Liver (tissue), 3 donors: ENCODE measurements at regions not wholly inside any gene's neighbourhood (a gene's known extent, or its start where the extent isn't known, plus 50 kb on each side); places are given as distances from the start of the nearest gene placed in this dataset.

Source experiments
- FOXA1 ChIP-seq: IDR thresholded peaks from 2 replicates; pipeline ENCODE4 v1.6.1; 2016; ENCODE audit warnings: antibody characterized with exemption
- FOXA2 ChIP-seq: IDR thresholded peaks from 2 replicates; pipeline ENCODE4 v1.6.1; 2016; ENCODE audit warnings: antibody characterized with exemption
- GABPA ChIP-seq, 2 donors: IDR thresholded peaks in 1 of 2; conservative IDR thresholded peaks in 1 of 2; 2 replicates each; pipeline ENCODE4 v1.6.1; 2016; ENCODE audit warnings: antibody characterized with exemption in 2 of 2, mild to moderate bottlenecking in 1 of 2, moderate library complexity in 1 of 2
- JUND ChIP-seq, 2 donors: IDR thresholded peaks; 2 replicates each; pipeline ENCODE4 v1.6.1; 2016; ENCODE audit warnings: antibody characterized with exemption in 2 of 2
- RAD21 ChIP-seq, 2 donors: IDR thresholded peaks; 2 replicates each; pipeline ENCODE4 v1.6.1; 2016; ENCODE audit warnings: antibody characterized with exemption in 2 of 2, mild to moderate bottlenecking in 2 of 2
- RXRA ChIP-seq, 2 donors: IDR thresholded peaks; 2 replicates each; pipeline ENCODE4 v1.6.1; 2017 to 2018; ENCODE audit warnings: antibody characterized with exemption in 2 of 2, mild to moderate bottlenecking in 1 of 2
- SP1 ChIP-seq: IDR thresholded peaks from 2 replicates; pipeline ENCODE4 v1.6.1; 2018; ENCODE audit warnings: antibody characterized with exemption, mild to moderate bottlenecking
- TAF1 ChIP-seq: conservative IDR thresholded peaks from 2 replicates; pipeline ENCODE4 v1.6.1; 2016; ENCODE audit warnings: antibody characterized with exemption, mild to moderate bottlenecking
- YY1 ChIP-seq: IDR thresholded peaks from 2 replicates; pipeline ENCODE4 v1.6.1; 2016; ENCODE audit warnings: antibody characterized with exemption, mild to moderate bottlenecking
- TF ChIP-seq, protein P1 (sequence below): IDR thresholded peaks from 2 replicates; pipeline ENCODE4 v1.6.1; 2016; ENCODE audit warnings: antibody characterized with exemption
- TF ChIP-seq, protein P2 (sequence below): fragments of 150-350 bp; IDR thresholded peaks from 2 replicates; pipeline ENCODE4 v1.5.1; 2017; ENCODE audit warnings: improper control_type of control experiment, low read depth, low read length; ENCODE audit not compliant: missing input control
- TF ChIP-seq, protein P3 (sequence below): IDR thresholded peaks from 2 replicates; pipeline ENCODE4 v1.6.1; 2016; ENCODE audit warnings: antibody characterized with exemption
- TF ChIP-seq, protein P4 (sequence below): IDR thresholded peaks from 2 replicates; pipeline ENCODE4 v1.6.1; 2016; ENCODE audit warnings: antibody characterized with exemption
- donor health status: healthy.
- donor health status: healthy.

DNA sequence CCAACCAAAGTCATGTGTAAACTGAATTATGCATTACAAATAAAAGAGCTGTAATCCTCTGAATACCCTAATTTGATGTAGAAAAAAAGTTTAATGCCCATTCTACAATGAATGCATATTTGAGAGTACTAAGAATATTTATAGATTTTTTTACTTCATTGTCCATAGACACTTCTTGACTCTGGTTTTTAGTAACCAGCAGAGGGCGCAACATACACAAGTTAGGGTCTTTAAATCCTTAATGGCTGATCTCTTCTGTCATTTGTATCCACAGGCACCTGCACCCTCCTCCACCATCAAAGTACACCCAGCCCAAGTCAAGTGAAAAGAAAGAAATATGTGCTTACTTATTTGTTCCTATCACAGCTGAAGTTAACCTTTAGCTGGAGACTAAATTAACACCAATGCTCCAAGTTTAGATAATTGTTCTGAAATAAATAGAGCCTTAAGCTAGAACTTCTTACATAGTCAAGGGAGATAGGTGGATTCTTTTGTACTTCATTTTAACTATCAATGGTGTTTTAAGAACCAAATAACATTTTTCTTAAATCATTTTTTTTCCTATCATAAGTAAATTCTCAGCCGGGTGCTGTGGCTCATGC is 524.2 kb upstream of the DAB2 start:
- TF ChIP-seq FOXA2 (no peak), JUND (IDR thresholded peaks at IDR 0.05) (no peak), YY1 (no peak), GABPA (IDR thresholded peaks at IDR 0.05 in 1 of 2, conservative IDR thresholded peaks at IDR 0.05 in 1 of 2) (no peak), FOXA1 (no peak), TAF1 (no peak), RAD21 (IDR thresholded peaks at IDR 0.05) (peak; percentile 83 to 90), SP1 (no peak), RXRA (IDR thresholded peaks at IDR 0.05) (no peak)
- TF ChIP-seq, protein P1, sequence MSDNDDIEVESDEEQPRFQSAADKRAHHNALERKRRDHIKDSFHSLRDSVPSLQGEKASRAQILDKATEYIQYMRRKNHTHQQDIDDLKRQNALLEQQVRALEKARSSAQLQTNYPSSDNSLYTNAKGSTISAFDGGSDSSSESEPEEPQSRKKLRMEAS = no peak
- TF ChIP-seq, protein P2, sequence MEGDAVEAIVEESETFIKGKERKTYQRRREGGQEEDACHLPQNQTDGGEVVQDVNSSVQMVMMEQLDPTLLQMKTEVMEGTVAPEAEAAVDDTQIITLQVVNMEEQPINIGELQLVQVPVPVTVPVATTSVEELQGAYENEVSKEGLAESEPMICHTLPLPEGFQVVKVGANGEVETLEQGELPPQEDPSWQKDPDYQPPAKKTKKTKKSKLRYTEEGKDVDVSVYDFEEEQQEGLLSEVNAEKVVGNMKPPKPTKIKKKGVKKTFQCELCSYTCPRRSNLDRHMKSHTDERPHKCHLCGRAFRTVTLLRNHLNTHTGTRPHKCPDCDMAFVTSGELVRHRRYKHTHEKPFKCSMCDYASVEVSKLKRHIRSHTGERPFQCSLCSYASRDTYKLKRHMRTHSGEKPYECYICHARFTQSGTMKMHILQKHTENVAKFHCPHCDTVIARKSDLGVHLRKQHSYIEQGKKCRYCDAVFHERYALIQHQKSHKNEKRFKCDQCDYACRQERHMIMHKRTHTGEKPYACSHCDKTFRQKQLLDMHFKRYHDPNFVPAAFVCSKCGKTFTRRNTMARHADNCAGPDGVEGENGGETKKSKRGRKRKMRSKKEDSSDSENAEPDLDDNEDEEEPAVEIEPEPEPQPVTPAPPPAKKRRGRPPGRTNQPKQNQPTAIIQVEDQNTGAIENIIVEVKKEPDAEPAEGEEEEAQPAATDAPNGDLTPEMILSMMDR = peak; percentile 63
- TF ChIP-seq, protein P3, sequence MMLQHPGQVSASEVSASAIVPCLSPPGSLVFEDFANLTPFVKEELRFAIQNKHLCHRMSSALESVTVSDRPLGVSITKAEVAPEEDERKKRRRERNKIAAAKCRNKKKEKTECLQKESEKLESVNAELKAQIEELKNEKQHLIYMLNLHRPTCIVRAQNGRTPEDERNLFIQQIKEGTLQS = no peak
- TF ChIP-seq, protein P4, sequence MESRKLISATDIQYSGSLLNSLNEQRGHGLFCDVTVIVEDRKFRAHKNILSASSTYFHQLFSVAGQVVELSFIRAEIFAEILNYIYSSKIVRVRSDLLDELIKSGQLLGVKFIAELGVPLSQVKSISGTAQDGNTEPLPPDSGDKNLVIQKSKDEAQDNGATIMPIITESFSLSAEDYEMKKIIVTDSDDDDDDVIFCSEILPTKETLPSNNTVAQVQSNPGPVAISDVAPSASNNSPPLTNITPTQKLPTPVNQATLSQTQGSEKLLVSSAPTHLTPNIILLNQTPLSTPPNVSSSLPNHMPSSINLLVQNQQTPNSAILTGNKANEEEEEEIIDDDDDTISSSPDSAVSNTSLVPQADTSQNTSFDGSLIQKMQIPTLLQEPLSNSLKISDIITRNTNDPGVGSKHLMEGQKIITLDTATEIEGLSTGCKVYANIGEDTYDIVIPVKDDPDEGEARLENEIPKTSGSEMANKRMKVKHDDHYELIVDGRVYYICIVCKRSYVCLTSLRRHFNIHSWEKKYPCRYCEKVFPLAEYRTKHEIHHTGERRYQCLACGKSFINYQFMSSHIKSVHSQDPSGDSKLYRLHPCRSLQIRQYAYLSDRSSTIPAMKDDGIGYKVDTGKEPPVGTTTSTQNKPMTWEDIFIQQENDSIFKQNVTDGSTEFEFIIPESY = no peak
